GDM1 (cell line): ENCODE measurements at regions not wholly inside any gene's neighbourhood (a gene's known extent, or its start where the extent isn't known, plus 50 kb on each side); places are given as distances from the start of the nearest gene placed in this dataset.
"Not testable (repeated sequence)": the region's sequence is repeated elsewhere in the genome, so short reads cannot be mapped to it uniquely, and the experiment has no call there.

Source experiments
- DNase-seq: peaks from one replicate; lab custom pipeline; 2025; lab: John Stamatoyannopoulos, UW

DNA sequence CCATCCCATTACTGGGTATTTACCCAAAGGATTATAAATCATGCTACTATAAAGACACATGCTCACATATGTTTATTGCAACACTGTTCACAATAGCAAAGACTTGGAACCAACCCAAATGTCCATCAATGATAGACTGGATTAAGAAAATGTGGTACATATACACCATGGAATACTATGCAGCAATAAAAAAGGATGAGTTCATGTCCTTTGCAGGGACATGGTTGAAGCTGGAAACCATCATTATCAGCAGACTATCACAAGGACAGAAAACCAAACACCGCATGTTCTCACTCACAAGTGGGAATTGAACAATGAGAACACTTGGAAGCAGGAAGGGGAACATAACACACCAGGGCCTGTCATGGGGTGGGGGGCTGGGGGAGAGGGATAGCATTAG is 249.6 kb upstream of the RASGRP1 start:
- DNase-seq: not testable (repeated sequence)

- no peak for DNase-seq
Observed at GRCh38 chr15:38814891-38815290, 250.3 kb upstream of the RASGRP1 start.

GRCh38 chr15:38817427-38818156 is 253.0 kb upstream of the RASGRP1 start:
- DNase-seq: peak; percentile 12

GRCh38 chr15:38818157-38818790 is 253.7 kb upstream of the RASGRP1 start:
- DNase-seq: no peak

DNA sequence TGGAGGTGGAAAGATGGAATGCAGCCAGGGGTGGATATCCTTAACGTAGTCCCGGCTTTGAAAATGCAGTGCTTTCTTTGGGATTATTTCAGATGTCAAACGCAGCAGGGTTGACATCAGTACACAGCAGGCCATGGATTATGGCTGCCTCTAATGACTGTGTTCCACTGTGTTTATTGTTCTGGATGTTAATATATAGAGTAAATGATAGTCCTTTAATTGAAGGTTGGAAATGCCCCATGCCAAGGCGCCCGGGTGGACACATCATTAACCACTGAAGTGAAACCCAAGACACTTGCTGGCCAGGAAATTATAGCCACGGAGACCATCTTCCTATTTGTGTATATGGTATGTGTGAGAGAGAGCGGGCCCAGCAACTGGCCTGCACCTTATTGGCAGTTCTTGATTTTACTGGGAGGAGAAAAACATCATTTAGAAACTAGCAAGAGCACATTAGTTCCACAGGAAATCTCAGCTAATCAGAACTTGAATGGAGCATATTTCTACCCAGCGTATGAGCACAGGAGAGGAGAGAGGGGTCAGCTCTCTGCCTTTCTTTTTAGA is 254.9 kb upstream of the RASGRP1 start:
- DNase-seq: no peak

GRCh38 chr15:38823263-38823662 is 258.6 kb upstream of the RASGRP1 start:
- DNase-seq: no peak

- no peak for DNase-seq
Observed at GRCh38 chr15:38824719-38825118, 260.1 kb upstream of the RASGRP1 start.

DNA sequence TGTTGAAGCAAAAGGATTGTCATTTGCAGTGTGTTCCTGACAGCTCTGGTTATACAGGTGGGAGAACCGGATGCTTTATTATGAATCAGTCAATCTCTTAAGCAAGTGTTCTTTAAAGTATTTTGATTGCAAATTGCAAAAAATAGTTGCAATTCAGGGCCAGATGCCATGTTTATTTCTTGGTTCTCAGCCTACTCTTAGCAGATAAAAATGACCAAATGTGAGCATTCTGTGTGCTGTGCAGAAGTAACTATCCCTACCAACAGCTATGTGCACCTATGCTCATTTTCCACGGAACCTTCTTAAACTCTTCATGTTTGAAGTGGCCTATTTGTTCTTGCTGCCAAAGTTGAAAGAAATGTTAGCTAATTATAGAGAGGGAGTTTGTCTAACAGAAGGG is 262.3 kb upstream of the RASGRP1 start:
- DNase-seq: no peak

GRCh38 chr15:38828031-38828532 is 263.5 kb upstream of the RASGRP1 start:
- DNase-seq: no peak

- DNase-seq: no peak
Observed at GRCh38 chr15:38829086-38829485, 264.5 kb upstream of the RASGRP1 start.

DNA sequence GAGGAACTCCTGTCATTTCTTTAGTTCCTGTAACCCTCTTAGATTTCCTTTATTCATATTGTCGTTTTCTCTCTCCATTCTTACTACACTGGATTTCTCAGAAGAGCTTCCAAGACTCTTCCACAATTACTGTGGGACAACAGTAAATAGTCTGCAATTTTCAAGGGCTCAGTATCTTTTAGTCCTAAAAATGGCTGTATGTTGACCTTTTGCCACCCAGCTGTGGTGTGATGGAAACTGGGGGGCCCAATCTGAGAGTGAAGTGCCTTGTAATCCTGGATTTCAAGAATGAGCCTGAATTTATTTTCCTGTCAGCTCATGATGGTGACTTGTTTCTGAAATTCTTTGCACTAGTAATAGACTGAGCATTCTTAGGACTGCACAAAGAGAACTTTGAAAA is 277.6 kb upstream of the RASGRP1 start:
- DNase-seq: no peak

DNA sequence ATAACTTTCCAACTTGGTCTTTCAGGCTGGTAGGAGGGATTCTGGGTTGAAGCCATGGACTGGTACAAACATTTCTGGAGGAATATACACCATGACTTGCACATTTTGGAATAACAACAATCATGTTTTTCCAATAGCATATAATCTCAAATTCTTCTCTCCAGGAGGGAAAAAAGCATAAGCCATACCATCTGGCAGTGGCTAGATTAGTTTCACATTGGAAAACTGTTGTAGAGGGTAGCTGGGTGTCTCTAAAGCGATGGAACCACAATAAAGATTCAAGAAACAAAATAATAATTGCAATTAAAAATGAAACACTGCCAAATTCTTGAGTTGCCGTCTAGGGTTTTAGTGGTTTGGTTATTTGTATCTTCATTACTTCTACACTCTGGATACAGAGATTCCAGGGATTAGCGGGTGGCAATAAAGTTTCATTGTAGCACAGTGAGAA is 278.5 kb upstream of the RASGRP1 start:
- no peak for DNase-seq

GRCh38 chr15:38843736-38844590 is 279.3 kb upstream of the RASGRP1 start:
- DNase-seq: no peak

- no peak for DNase-seq
Observed at GRCh38 chr15:38844736-38845135, 280.1 kb upstream of the RASGRP1 start.

DNA sequence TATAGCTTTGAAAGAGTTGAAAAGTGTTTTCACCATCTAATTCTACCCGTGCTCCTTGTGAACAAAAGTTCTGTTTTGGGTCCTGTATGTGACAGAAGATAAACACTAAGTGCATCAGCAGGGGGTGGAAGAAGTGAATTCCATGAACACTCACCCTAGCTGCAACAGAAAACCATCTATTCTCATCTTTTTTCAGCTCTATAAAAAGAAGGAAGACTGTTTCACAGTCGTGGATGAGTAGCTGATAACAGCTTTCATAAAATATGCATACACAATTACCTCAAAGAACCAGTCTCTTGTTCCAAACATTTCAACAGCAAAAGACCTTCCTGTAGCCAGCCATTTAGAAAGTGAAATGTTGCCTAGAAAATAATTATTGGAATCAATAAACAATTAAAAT is 281.7 kb upstream of the RASGRP1 start:
- DNase-seq: no peak

DNA sequence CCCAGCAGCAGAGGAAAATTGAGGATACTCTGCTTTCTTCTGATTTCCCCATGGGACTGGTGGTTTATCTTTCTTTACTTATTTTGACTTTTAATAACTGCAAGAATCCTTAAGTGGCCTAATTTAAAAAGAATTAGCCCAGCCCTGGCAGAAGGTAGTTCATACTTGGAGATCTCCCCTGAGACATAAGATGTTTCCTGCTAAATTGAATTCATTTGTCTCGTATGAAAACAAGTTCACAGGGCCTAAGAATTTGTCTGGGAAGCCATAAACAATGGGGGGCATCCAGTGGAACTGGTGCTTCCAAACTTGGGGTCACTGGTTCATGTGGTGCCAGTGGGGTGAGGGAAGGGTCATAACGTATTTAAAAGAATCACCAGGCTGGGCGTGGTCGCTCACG is 283.1 kb upstream of the RASGRP1 start:
- no peak for DNase-seq

- no peak for DNase-seq
Observed at GRCh38 chr15:38849046-38849445, 284.4 kb upstream of the RASGRP1 start.

DNA sequence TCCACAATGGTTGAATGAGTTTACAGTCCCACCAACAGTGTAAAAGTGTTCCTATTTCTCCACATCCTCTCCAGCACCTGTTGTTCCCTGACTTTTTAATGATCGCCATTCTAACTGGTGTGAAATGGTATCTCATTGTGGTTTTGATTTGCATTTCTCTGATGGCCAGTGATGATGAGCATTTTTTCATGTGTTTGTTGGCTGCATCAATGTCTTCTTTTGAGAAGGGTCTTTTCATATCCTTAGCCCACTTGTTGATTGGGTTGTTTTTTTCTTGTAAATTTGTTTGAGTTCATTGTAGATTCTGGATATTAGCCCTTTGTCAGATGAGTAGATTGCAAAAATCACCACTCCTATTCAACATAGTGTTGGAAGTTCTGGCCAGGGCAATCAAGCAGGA is 287.6 kb upstream of the RASGRP1 start:
- DNase-seq: not testable (repeated sequence)

DNA sequence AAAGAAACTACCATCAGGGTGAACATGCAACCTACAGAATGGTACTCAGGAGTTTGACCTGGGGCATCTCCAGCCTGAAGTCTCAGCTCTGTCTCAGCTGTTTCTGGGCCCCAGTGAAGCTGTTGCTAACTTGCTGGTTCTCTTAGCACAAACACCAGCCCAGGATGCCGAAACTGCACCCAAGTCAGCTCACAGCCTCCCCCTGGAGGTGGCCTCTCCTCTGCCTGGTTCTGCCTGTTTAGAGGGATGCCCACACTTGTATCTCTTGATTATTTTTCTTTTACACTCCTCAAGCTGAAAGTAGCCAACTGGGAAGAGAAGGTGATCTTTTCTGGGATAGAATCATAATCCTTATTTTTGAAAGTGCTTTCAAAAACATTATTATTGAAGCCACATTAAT is 289.0 kb upstream of the RASGRP1 start:
- no peak for DNase-seq

- DNase-seq: no peak
Observed at GRCh38 chr15:38854506-38854905, 289.9 kb upstream of the RASGRP1 start.

DNA sequence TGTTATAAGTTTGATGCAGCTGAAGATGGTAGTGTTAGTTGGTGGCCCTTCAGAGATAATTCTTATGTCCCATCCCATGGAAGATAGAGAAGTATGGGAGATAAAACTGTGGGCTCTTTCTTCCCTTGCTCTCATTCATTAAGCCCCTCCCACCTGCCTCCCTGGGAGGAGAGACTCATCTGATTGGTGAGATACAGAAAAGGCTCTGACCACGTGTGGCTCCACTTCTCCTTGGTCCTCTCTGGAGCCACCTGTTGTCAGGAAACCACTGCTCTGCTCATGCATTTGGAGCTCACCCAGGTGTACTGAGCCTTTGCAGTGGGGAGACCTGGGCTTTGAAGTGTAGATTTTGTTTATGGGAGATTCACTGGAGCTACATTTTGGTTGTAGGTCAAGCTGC is 293.2 kb upstream of the RASGRP1 start:
- no peak for DNase-seq

GRCh38 chr15:38859574-38859973 is 295.0 kb upstream of the RASGRP1 start:
- DNase-seq: no peak
